ENCODE measurements at regions not wholly inside any gene's neighbourhood (a gene's known extent, or its start where the extent isn't known, plus 50 kb on each side); places are given as distances from the start of the nearest gene placed in this dataset.

- Histone ChIP-seq H3K23ac (ENCODE audit: low read length) (no peak overlapping the region), H3K36me3 (ENCODE audit: control insufficient read depth, insufficient read depth, low read length) (no peaks in the 10 kb centered on the region), H3K4me3 (ENCODE audit: low read length) (no peak overlapping the region), H3K4me1 (ENCODE audit: control insufficient read depth, low read depth, low read length) (no peaks in the 10 kb centered on the region), H3K27ac (ENCODE audit: low read depth, low read length) (no peak overlapping the region), H3K79me1 (ENCODE audit: low read length) (no peaks in the 10 kb centered on the region), H3K9ac (ENCODE audit: low read length) (no peak overlapping the region), H2BK5ac (ENCODE audit: low read length) (no peak overlapping the region), H3K18ac (ENCODE audit: low read length) (no peak overlapping the region), H3K4me2 (ENCODE audit: low read length) (no peak overlapping the region), H2AK5ac (ENCODE audit: low read length) (no peak overlapping the region), H3K56ac (ENCODE audit: low read length) (no peak overlapping the region), H2BK15ac (replicated peaks; ENCODE audit: low read depth) (no peak overlapping the region), H3K79me2 (ENCODE audit: control insufficient read depth, insufficient read depth, low read length) (no peaks in the 10 kb centered on the region), H4K5ac (ENCODE audit: low read length) (no peak overlapping the region), H3K27me3 (ENCODE audit: insufficient read depth, low read length, poor library complexity) (no peaks in the 10 kb centered on the region), H2BK120ac (ENCODE audit: low read depth, low read length) (no peak overlapping the region), H3K4ac (ENCODE audit: low read depth, low read length) (no peak overlapping the region), H4K8ac (ENCODE audit: low read depth, low read length) (no peak overlapping the region)
- WGBS (ENCODE audit: extremely low coverage, insufficient coverage, low lambda C conversion rate) = no CpG with 5 or more reads among the region's 2 CpGs
- no peak for DNase-seq
Observed at GRCh38 chr3:165378761-165379160, 182.6 kb upstream of the SLITRK3 start.

- no peak overlapping the region for H3K56ac ChIP-seq (ENCODE audit: low read length)
- no peak overlapping the region for H3K4ac ChIP-seq (ENCODE audit: low read depth, low read length)
- H4K5ac ChIP-seq (ENCODE audit: low read length) = no peak overlapping the region
- no peak overlapping the region for H3K4me3 ChIP-seq (ENCODE audit: low read length)
- no CpG with 5 or more reads among the region's 3 CpGs for WGBS (ENCODE audit: extremely low coverage, insufficient coverage, low lambda C conversion rate)
- H3K9ac ChIP-seq (ENCODE audit: low read length) = no peak overlapping the region
- H2AK5ac ChIP-seq (ENCODE audit: low read length) = no peak overlapping the region
- no peak overlapping the region for H2BK120ac ChIP-seq (ENCODE audit: low read depth, low read length)
- no peak overlapping the region for H3K23ac ChIP-seq (ENCODE audit: low read length)
- no peak overlapping the region for H3K18ac ChIP-seq (ENCODE audit: low read length)
- H3K79me2 ChIP-seq (ENCODE audit: control insufficient read depth, insufficient read depth, low read length) = no peaks in the 10 kb centered on the region
- no peak overlapping the region for H2BK15ac ChIP-seq (replicated peaks; ENCODE audit: low read depth)
- H2BK5ac ChIP-seq (ENCODE audit: low read length) = no peak overlapping the region
- no peak for DNase-seq
- H3K36me3 ChIP-seq (ENCODE audit: control insufficient read depth, insufficient read depth, low read length) = no peaks in the 10 kb centered on the region
- no peaks in the 10 kb centered on the region for H3K27me3 ChIP-seq (ENCODE audit: insufficient read depth, low read length, poor library complexity)
- H3K4me2 ChIP-seq (ENCODE audit: low read length) = no peak overlapping the region
- H3K4me1 ChIP-seq (ENCODE audit: control insufficient read depth, low read depth, low read length) = no peaks in the 10 kb centered on the region
- H3K27ac ChIP-seq (ENCODE audit: low read depth, low read length) = no peak overlapping the region
- no peak overlapping the region for H4K8ac ChIP-seq (ENCODE audit: low read depth, low read length)
- no peaks in the 10 kb centered on the region for H3K79me1 ChIP-seq (ENCODE audit: low read length)
Observed at GRCh38 chr3:165359005-165359404, 162.8 kb upstream of the SLITRK3 start.

- no peak overlapping the region for H3K4me2 ChIP-seq (ENCODE audit: low read length)
- no peak overlapping the region for H3K27ac ChIP-seq (ENCODE audit: low read depth, low read length)
- H3K4ac ChIP-seq (ENCODE audit: low read depth, low read length) = no peak overlapping the region
- no peak overlapping the region for H4K5ac ChIP-seq (ENCODE audit: low read length)
- H3K79me2 ChIP-seq (ENCODE audit: control insufficient read depth, insufficient read depth, low read length) = no peaks in the 10 kb centered on the region
- no peaks in the 10 kb centered on the region for H3K79me1 ChIP-seq (ENCODE audit: low read length)
- no peak overlapping the region for H3K18ac ChIP-seq (ENCODE audit: low read length)
- no peak overlapping the region for H2AK5ac ChIP-seq (ENCODE audit: low read length)
- no peaks in the 10 kb centered on the region for H3K36me3 ChIP-seq (ENCODE audit: control insufficient read depth, insufficient read depth, low read length)
- H3K9ac ChIP-seq (ENCODE audit: low read length) = no peak overlapping the region
- WGBS (ENCODE audit: extremely low coverage, insufficient coverage, low lambda C conversion rate) = no CpG with 5 or more reads among the region's 5 CpGs
- H3K56ac ChIP-seq (ENCODE audit: low read length) = no peak overlapping the region
- DNase-seq = no peak
- no peaks in the 10 kb centered on the region for H3K27me3 ChIP-seq (ENCODE audit: insufficient read depth, low read length, poor library complexity)
- no peaks in the 10 kb centered on the region for H3K4me1 ChIP-seq (ENCODE audit: control insufficient read depth, low read depth, low read length)
- no peak overlapping the region for H2BK5ac ChIP-seq (ENCODE audit: low read length)
- no peak overlapping the region for H4K8ac ChIP-seq (ENCODE audit: low read depth, low read length)
- no peak overlapping the region for H3K4me3 ChIP-seq (ENCODE audit: low read length)
- H3K23ac ChIP-seq (ENCODE audit: low read length) = no peak overlapping the region
- H2BK120ac ChIP-seq (ENCODE audit: low read depth, low read length) = no peak overlapping the region
- H2BK15ac ChIP-seq (replicated peaks; ENCODE audit: low read depth) = no peak overlapping the region
Observed at GRCh38 chr3:165355316-165355715, 159.1 kb upstream of the SLITRK3 start.

- no peak overlapping the region for H2BK5ac ChIP-seq (ENCODE audit: low read length)
- H3K9ac ChIP-seq (ENCODE audit: low read length) = no peak overlapping the region
- no peak overlapping the region for H3K23ac ChIP-seq (ENCODE audit: low read length)
- no peak overlapping the region for H3K4ac ChIP-seq (ENCODE audit: low read depth, low read length)
- 100% methylated on average over 1 of the region's 4 CpGs for WGBS (ENCODE audit: extremely low coverage, insufficient coverage, low lambda C conversion rate)
- H3K4me3 ChIP-seq (ENCODE audit: low read length) = no peak overlapping the region
- H3K27ac ChIP-seq (ENCODE audit: low read depth, low read length) = no peak overlapping the region
- H3K79me2 ChIP-seq (ENCODE audit: control insufficient read depth, insufficient read depth, low read length) = no peaks in the 10 kb centered on the region
- no peak overlapping the region for H4K5ac ChIP-seq (ENCODE audit: low read length)
- H3K4me1 ChIP-seq (ENCODE audit: control insufficient read depth, low read depth, low read length) = no peaks in the 10 kb centered on the region
- no peak for DNase-seq
- no peak overlapping the region for H3K56ac ChIP-seq (ENCODE audit: low read length)
- H2BK120ac ChIP-seq (ENCODE audit: low read depth, low read length) = no peak overlapping the region
- H2BK15ac ChIP-seq (replicated peaks; ENCODE audit: low read depth) = no peak overlapping the region
- H3K79me1 ChIP-seq (ENCODE audit: low read length) = no peaks in the 10 kb centered on the region
- H3K18ac ChIP-seq (ENCODE audit: low read length) = no peak overlapping the region
- H3K27me3 ChIP-seq (ENCODE audit: insufficient read depth, low read length, poor library complexity) = no peaks in the 10 kb centered on the region
- H4K8ac ChIP-seq (ENCODE audit: low read depth, low read length) = no peak overlapping the region
- H2AK5ac ChIP-seq (ENCODE audit: low read length) = no peak overlapping the region
- H3K4me2 ChIP-seq (ENCODE audit: low read length) = no peak overlapping the region
- no peaks in the 10 kb centered on the region for H3K36me3 ChIP-seq (ENCODE audit: control insufficient read depth, insufficient read depth, low read length)
Observed at GRCh38 chr3:165347526-165347925, 151.3 kb upstream of the SLITRK3 start.

GRCh38 chr3:165346503-165346902 lies 150.3 kb upstream of the SLITRK3 start:
- Histone ChIP-seq H2BK15ac (replicated peaks; ENCODE audit: low read depth) (no peak overlapping the region), H2AK5ac (ENCODE audit: low read length) (no peak overlapping the region), H3K4me1 (ENCODE audit: control insufficient read depth, low read depth, low read length) (no peaks in the 10 kb centered on the region), H3K18ac (ENCODE audit: low read length) (no peak overlapping the region), H3K56ac (ENCODE audit: low read length) (no peak overlapping the region), H4K5ac (ENCODE audit: low read length) (no peak overlapping the region), H3K27me3 (ENCODE audit: insufficient read depth, low read length, poor library complexity) (no peaks in the 10 kb centered on the region), H4K8ac (ENCODE audit: low read depth, low read length) (no peak overlapping the region), H3K79me1 (ENCODE audit: low read length) (no peaks in the 10 kb centered on the region), H3K4ac (ENCODE audit: low read depth, low read length) (no peak overlapping the region), H3K4me3 (ENCODE audit: low read length) (no peak overlapping the region), H3K36me3 (ENCODE audit: control insufficient read depth, insufficient read depth, low read length) (no peaks in the 10 kb centered on the region), H3K4me2 (ENCODE audit: low read length) (no peak overlapping the region), H3K27ac (ENCODE audit: low read depth, low read length) (no peak overlapping the region), H3K23ac (ENCODE audit: low read length) (no peak overlapping the region), H3K9ac (ENCODE audit: low read length) (no peak overlapping the region), H3K79me2 (ENCODE audit: control insufficient read depth, insufficient read depth, low read length) (no peaks in the 10 kb centered on the region), H2BK5ac (ENCODE audit: low read length) (no peak overlapping the region), H2BK120ac (ENCODE audit: low read depth, low read length) (no peak overlapping the region)
- DNase-seq = peak; percentile 22
- WGBS (ENCODE audit: extremely low coverage, insufficient coverage, low lambda C conversion rate) = no CpG with 5 or more reads among the region's 4 CpGs

GRCh38 chr3:165343185-165343584 lies 147.0 kb upstream of the SLITRK3 start:
- no peak overlapping the region for H3K4me3 ChIP-seq (ENCODE audit: low read length)
- no peak for DNase-seq
- H2BK15ac ChIP-seq (replicated peaks; ENCODE audit: low read depth) = no peak overlapping the region
- no peak overlapping the region for H2BK120ac ChIP-seq (ENCODE audit: low read depth, low read length)
- H3K9ac ChIP-seq (ENCODE audit: low read length) = no peak overlapping the region
- no peak overlapping the region for H4K5ac ChIP-seq (ENCODE audit: low read length)
- H4K8ac ChIP-seq (ENCODE audit: low read depth, low read length) = no peak overlapping the region
- WGBS (ENCODE audit: extremely low coverage, insufficient coverage, low lambda C conversion rate) = no CpG with 5 or more reads among the region's 1 CpG
- no peak overlapping the region for H2AK5ac ChIP-seq (ENCODE audit: low read length)
- H3K27me3 ChIP-seq (ENCODE audit: insufficient read depth, low read length, poor library complexity) = no peaks in the 10 kb centered on the region
- H3K79me2 ChIP-seq (ENCODE audit: control insufficient read depth, insufficient read depth, low read length) = no peaks in the 10 kb centered on the region
- H3K27ac ChIP-seq (ENCODE audit: low read depth, low read length) = no peak overlapping the region
- H3K18ac ChIP-seq (ENCODE audit: low read length) = no peak overlapping the region
- no peak overlapping the region for H3K56ac ChIP-seq (ENCODE audit: low read length)
- H3K79me1 ChIP-seq (ENCODE audit: low read length) = no peaks in the 10 kb centered on the region
- H2BK5ac ChIP-seq (ENCODE audit: low read length) = no peak overlapping the region
- no peak overlapping the region for H3K23ac ChIP-seq (ENCODE audit: low read length)
- H3K36me3 ChIP-seq (ENCODE audit: control insufficient read depth, insufficient read depth, low read length) = no peaks in the 10 kb centered on the region
- H3K4me1 ChIP-seq (ENCODE audit: control insufficient read depth, low read depth, low read length) = no peaks in the 10 kb centered on the region
- H3K4me2 ChIP-seq (ENCODE audit: low read length) = no peak overlapping the region
- H3K4ac ChIP-seq (ENCODE audit: low read depth, low read length) = no peak overlapping the region

All from mesendoderm (in vitro differentiated cells).